ENCODE measurements at regions not wholly inside any gene's neighbourhood (a gene's known extent, or its start where the extent isn't known, plus 50 kb on each side); places are given as distances from the start of the nearest gene placed in this dataset.

GRCh38 chr3:70392227-70392626, 79.8 kb upstream of the MDFIC2 start:
- H3K9me3 ChIP-seq (ENCODE audit: control insufficient read depth in 4 of 4, low read length in 3 of 4) = peaks cover 0 to 3% (median 0%) of the 10 kb centered on the region in 4 donors
- H3K27me3 ChIP-seq (ENCODE audit: control insufficient read depth in 4 of 4, insufficient read depth in 4 of 4, low read length in 3 of 4) = peaks cover 0 to 3% (median 0%) of the 10 kb centered on the region in 4 donors
- TF ChIP-seq, protein P1, sequence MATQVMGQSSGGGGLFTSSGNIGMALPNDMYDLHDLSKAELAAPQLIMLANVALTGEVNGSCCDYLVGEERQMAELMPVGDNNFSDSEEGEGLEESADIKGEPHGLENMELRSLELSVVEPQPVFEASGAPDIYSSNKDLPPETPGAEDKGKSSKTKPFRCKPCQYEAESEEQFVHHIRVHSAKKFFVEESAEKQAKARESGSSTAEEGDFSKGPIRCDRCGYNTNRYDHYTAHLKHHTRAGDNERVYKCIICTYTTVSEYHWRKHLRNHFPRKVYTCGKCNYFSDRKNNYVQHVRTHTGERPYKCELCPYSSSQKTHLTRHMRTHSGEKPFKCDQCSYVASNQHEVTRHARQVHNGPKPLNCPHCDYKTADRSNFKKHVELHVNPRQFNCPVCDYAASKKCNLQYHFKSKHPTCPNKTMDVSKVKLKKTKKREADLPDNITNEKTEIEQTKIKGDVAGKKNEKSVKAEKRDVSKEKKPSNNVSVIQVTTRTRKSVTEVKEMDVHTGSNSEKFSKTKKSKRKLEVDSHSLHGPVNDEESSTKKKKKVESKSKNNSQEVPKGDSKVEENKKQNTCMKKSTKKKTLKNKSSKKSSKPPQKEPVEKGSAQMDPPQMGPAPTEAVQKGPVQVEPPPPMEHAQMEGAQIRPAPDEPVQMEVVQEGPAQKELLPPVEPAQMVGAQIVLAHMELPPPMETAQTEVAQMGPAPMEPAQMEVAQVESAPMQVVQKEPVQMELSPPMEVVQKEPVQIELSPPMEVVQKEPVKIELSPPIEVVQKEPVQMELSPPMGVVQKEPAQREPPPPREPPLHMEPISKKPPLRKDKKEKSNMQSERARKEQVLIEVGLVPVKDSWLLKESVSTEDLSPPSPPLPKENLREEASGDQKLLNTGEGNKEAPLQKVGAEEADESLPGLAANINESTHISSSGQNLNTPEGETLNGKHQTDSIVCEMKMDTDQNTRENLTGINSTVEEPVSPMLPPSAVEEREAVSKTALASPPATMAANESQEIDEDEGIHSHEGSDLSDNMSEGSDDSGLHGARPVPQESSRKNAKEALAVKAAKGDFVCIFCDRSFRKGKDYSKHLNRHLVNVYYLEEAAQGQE (IDR thresholded peaks at IDR 0.05) = no peak
- TF ChIP-seq FOXA2 (IDR thresholded peaks at IDR 0.05) (no peak), JUND (IDR thresholded peaks at IDR 0.05) (no peak), RAD21 (IDR thresholded peaks at IDR 0.05) (no peak)
- TF ChIP-seq, protein P2, sequence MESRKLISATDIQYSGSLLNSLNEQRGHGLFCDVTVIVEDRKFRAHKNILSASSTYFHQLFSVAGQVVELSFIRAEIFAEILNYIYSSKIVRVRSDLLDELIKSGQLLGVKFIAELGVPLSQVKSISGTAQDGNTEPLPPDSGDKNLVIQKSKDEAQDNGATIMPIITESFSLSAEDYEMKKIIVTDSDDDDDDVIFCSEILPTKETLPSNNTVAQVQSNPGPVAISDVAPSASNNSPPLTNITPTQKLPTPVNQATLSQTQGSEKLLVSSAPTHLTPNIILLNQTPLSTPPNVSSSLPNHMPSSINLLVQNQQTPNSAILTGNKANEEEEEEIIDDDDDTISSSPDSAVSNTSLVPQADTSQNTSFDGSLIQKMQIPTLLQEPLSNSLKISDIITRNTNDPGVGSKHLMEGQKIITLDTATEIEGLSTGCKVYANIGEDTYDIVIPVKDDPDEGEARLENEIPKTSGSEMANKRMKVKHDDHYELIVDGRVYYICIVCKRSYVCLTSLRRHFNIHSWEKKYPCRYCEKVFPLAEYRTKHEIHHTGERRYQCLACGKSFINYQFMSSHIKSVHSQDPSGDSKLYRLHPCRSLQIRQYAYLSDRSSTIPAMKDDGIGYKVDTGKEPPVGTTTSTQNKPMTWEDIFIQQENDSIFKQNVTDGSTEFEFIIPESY (IDR thresholded peaks at IDR 0.05) = no peak
- TF ChIP-seq, protein P3, sequence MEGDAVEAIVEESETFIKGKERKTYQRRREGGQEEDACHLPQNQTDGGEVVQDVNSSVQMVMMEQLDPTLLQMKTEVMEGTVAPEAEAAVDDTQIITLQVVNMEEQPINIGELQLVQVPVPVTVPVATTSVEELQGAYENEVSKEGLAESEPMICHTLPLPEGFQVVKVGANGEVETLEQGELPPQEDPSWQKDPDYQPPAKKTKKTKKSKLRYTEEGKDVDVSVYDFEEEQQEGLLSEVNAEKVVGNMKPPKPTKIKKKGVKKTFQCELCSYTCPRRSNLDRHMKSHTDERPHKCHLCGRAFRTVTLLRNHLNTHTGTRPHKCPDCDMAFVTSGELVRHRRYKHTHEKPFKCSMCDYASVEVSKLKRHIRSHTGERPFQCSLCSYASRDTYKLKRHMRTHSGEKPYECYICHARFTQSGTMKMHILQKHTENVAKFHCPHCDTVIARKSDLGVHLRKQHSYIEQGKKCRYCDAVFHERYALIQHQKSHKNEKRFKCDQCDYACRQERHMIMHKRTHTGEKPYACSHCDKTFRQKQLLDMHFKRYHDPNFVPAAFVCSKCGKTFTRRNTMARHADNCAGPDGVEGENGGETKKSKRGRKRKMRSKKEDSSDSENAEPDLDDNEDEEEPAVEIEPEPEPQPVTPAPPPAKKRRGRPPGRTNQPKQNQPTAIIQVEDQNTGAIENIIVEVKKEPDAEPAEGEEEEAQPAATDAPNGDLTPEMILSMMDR (IDR thresholded peaks at IDR 0.05; ENCODE audit: low read depth, low read length, missing input control) = no peak
- no peak overlapping the region for H3K27ac ChIP-seq (ENCODE audit: low read depth in 1 of 2, low read length in 2 of 2)
- H3K4me1 ChIP-seq (ENCODE audit: control insufficient read depth in 4 of 4, insufficient read depth in 4 of 4, low read length in 3 of 4) = no peaks in the 10 kb centered on the region
- H3K9ac ChIP-seq (ENCODE audit: low read depth in 1 of 2, low read length in 2 of 2) = no peak overlapping the region
- 33% methylated on average over 1 of the region's 1 CpG for WGBS
- no peak for DNase-seq (ENCODE audit: low spot score)
- H3K4me3 ChIP-seq (ENCODE audit: low read depth in 1 of 3, low read length in 3 of 3) = no peak overlapping the region
- no peaks in the 10 kb centered on the region for H3K36me3 ChIP-seq (ENCODE audit: control insufficient read depth in 4 of 4, insufficient read depth in 3 of 4, low read depth in 1 of 4, low read length in 3 of 4)

GRCh38 chr3:70387889-70388288, 75.5 kb upstream of the MDFIC2 start:
- TF ChIP-seq RAD21 (IDR thresholded peaks at IDR 0.05) = no peak
- no peaks in the 10 kb centered on the region for H3K36me3 ChIP-seq (ENCODE audit: control insufficient read depth in 4 of 4, insufficient read depth in 3 of 4, low read depth in 1 of 4, low read length in 3 of 4)
- H3K9ac ChIP-seq (ENCODE audit: low read depth in 1 of 2, low read length in 2 of 2) = no peak overlapping the region
- no peak overlapping the region for H3K27ac ChIP-seq (ENCODE audit: low read depth in 1 of 2, low read length in 2 of 2)
- H3K4me1 ChIP-seq (ENCODE audit: control insufficient read depth in 4 of 4, insufficient read depth in 4 of 4, low read length in 3 of 4) = no peaks in the 10 kb centered on the region
- WGBS = 69% methylated on average over 3 of the region's 3 CpGs
- peaks cover 0 to 3% (median 0%) of the 10 kb centered on the region in 4 donors for H3K9me3 ChIP-seq (ENCODE audit: control insufficient read depth in 4 of 4, low read length in 3 of 4)
- H3K27me3 ChIP-seq (ENCODE audit: control insufficient read depth in 4 of 4, insufficient read depth in 4 of 4, low read length in 3 of 4) = peaks cover 0 to 3% (median 0%) of the 10 kb centered on the region in 4 donors
- H3K4me3 ChIP-seq (ENCODE audit: low read depth in 1 of 3, low read length in 3 of 3) = no peak overlapping the region
- no peak for DNase-seq (ENCODE audit: low spot score)

GRCh38 chr3:70386846-70387245, 74.4 kb upstream of the MDFIC2 start:
- no peaks in the 10 kb centered on the region for H3K36me3 ChIP-seq (ENCODE audit: control insufficient read depth in 4 of 4, insufficient read depth in 3 of 4, low read depth in 1 of 4, low read length in 3 of 4)
- no peaks in the 10 kb centered on the region for H3K4me1 ChIP-seq (ENCODE audit: control insufficient read depth in 4 of 4, insufficient read depth in 4 of 4, low read length in 3 of 4)
- no peak for TF ChIP-seq TAF1 (conservative IDR thresholded peaks at IDR 0.05)
- TF ChIP-seq HNF4G (IDR thresholded peaks at IDR 0.05) = no peak
- no peak for TF ChIP-seq EGR1 (IDR thresholded peaks at IDR 0.05; ENCODE audit: low read depth in 2 of 2)
- no peak for TF ChIP-seq JUND (IDR thresholded peaks at IDR 0.05)
- no peak for TF ChIP-seq YY1 (IDR thresholded peaks at IDR 0.05)
- TF ChIP-seq, protein P1 (IDR thresholded peaks at IDR 0.05) = no peak
- no peak for TF ChIP-seq FOXA1 (IDR thresholded peaks at IDR 0.05)
- TF ChIP-seq GABPA (IDR thresholded peaks at IDR 0.05 in 1 of 2, conservative IDR thresholded peaks at IDR 0.05 in 1 of 2) = no peak
- TF ChIP-seq SP1 (IDR thresholded peaks at IDR 0.05) = no peak
- no peak for TF ChIP-seq HNF4A (conservative IDR thresholded peaks at IDR 0.05)
- no peak overlapping the region for H3K4me3 ChIP-seq (ENCODE audit: low read depth in 1 of 3, low read length in 3 of 3)
- DNase-seq (ENCODE audit: low spot score) = no peak
- H3K9ac ChIP-seq (ENCODE audit: low read depth in 1 of 2, low read length in 2 of 2) = no peak overlapping the region
- no peak overlapping the region for H3K27ac ChIP-seq (ENCODE audit: low read depth in 1 of 2, low read length in 2 of 2)
- peaks cover 0 to 3% (median 0%) of the 10 kb centered on the region in 4 donors for H3K9me3 ChIP-seq (ENCODE audit: control insufficient read depth in 4 of 4, low read length in 3 of 4)
- peaks cover 0 to 3% (median 0%) of the 10 kb centered on the region in 4 donors for H3K27me3 ChIP-seq (ENCODE audit: control insufficient read depth in 4 of 4, insufficient read depth in 4 of 4, low read length in 3 of 4)

Measured in liver (tissue), 8 donors.